ENCODE measurements at regions not wholly inside any gene's neighbourhood (a gene's known extent, or its start where the extent isn't known, plus 50 kb on each side); places are given as distances from the start of the nearest gene placed in this dataset.

GRCh38 chr5:145697251-145697990, 137.7 kb downstream of the PRELID2 start:
- TF ChIP-seq CTCF (IDR thresholded peaks at IDR 0.05; ENCODE audit: borderline replicate concordance, extremely low read depth, low read length, poor library complexity, severe bottlenecking) = peak; percentile 60
- no peak for TF ChIP-seq EZH2 (IDR thresholded peaks at IDR 0.05; ENCODE audit: borderline replicate concordance, low read depth, low read length, severe bottlenecking)
